ENCODE measurements at regions not wholly inside any gene's neighbourhood (a gene's known extent, or its start where the extent isn't known, plus 50 kb on each side); places are given as distances from the start of the nearest gene placed in this dataset.

Small RNA genes lying in the stretch of these regions (small RNA-seq; reads per million reads assigned to genes)
- 0 reads per million in 2 donors for gene RNA5SP117
